AG04449 (cell line): ENCODE measurements at regions not wholly inside any gene's neighbourhood (a gene's known extent, or its start where the extent isn't known, plus 50 kb on each side); places are given as distances from the start of the nearest gene placed in this dataset.

Experiments used
- CTCF ChIA-PET: fragments of 350-600 bp; formaldehyde crosslinking; extraction: SDS; loops from one replicate; lab custom pipeline; 2021; ENCODE audit warnings: antibody characterized with exemption; lab: Yijun Ruan, JAX
- POLR2A ChIA-PET: fragments of 400-600, 350-600 bp; formaldehyde crosslinking; extraction: SDS; loops from one replicate; lab custom pipeline; 2020; ENCODE audit warnings: antibody characterized with exemption, inconsistent platforms; lab: Yijun Ruan, JAX
- DNase-seq: peaks from one replicate; pipeline ENCODE4 v3.0.0-alpha.2; 2010; ENCODE audit warnings: low read depth, low spot score
- H3K4me3 ChIP-seq: 2 replicates; pipeline ENCODE4 v1.5.1; 2011; ENCODE audit warnings: low read depth, mild to moderate bottlenecking, control low read depth, low read length
- CTCF ChIP-seq: IDR thresholded peaks from one replicate; pipeline ENCODE4 v1.5.1; 2011; ENCODE audit warnings: mild to moderate bottlenecking, moderate library complexity, low read length, control low read depth, inconsistent platforms; ENCODE audit not compliant: insufficient read depth; ENCODE audit errors: missing control alignments

GRCh38 chr6:90818163-90818562 lies 231.3 kb upstream of the MAP3K7 start:
- ChIA-PET POLR2A (no interaction called here), CTCF (no interaction called here)
- no peak for DNase-seq
- H3K4me3 ChIP-seq: no peak overlapping the region
- no peak for TF ChIP-seq CTCF

GRCh38 chr6:90816764-90817163 lies 229.9 kb upstream of the MAP3K7 start:
- no peak overlapping the region for H3K4me3 ChIP-seq
- no peak for DNase-seq
- no peak for TF ChIP-seq CTCF
- ChIA-PET POLR2A (no interaction called here), CTCF (no interaction called here)

GRCh38 chr6:90811596-90812226 lies 224.8 kb upstream of the MAP3K7 start:
- no peak for DNase-seq
- CTCF ChIA-PET: no interaction called here

GRCh38 chr6:90809035-90809434 lies 222.2 kb upstream of the MAP3K7 start:
- no peak overlapping the region for H3K4me3 ChIP-seq
- CTCF ChIA-PET: no interaction called here
- POLR2A ChIA-PET: no interaction called here
- no peak for DNase-seq
- no peak for TF ChIP-seq CTCF

More at GRCh38 chr6:90811596-90812226, 224.8 kb upstream of the MAP3K7 start:
- TF ChIP-seq CTCF: no peak
- POLR2A ChIA-PET: no interaction called here
- H3K4me3 ChIP-seq: no peak overlapping the region

GRCh38 chr6:90807791-90808701 lies 221.2 kb upstream of the MAP3K7 start:
- no peak for TF ChIP-seq CTCF
- CTCF ChIA-PET: no interaction called here

GRCh38 chr6:90805619-90806155 lies 218.8 kb upstream of the MAP3K7 start:
- DNase-seq: no peak
- CTCF ChIA-PET: no interaction called here
- no peak overlapping the region for H3K4me3 ChIP-seq
- POLR2A ChIA-PET: no interaction called here
- TF ChIP-seq CTCF: no peak

More at GRCh38 chr6:90807791-90808701, 221.2 kb upstream of the MAP3K7 start:
- no peak for DNase-seq
- POLR2A ChIA-PET: no interaction called here
- no peak overlapping the region for H3K4me3 ChIP-seq
